Keratinocyte (primary cell): ENCODE measurements at regions not wholly inside any gene's neighbourhood (a gene's known extent, or its start where the extent isn't known, plus 50 kb on each side); places are given as distances from the start of the nearest gene placed in this dataset.

Source experiments
- DNase-seq: peaks from one replicate; pipeline ENCODE4 v3.0.0-alpha.2; 2011; ENCODE audit warnings: low read depth, missing footprints, low spot score
- FAIRE-seq: peaks from 2 replicates; lab custom pipeline; 2011; peaks lifted over from hg19 to GRCh38; lab: Jason Lieb, UNC
- H2AFZ ChIP-seq: 2 replicates; pipeline ENCODE4 v1.6.0; 2012; ENCODE audit warnings: low read length, control low read depth, inconsistent platforms; ENCODE audit not compliant: control insufficient read depth
- H3K27ac ChIP-seq: 2 replicates; pipeline ENCODE4 v1.5.1; 2011; ENCODE audit warnings: low read length; ENCODE audit not compliant: control insufficient read depth, insufficient read depth
- H3K27me3 ChIP-seq: 3 replicates; pipeline ENCODE4 v1.6.0; 2011; ENCODE audit warnings: low read length; ENCODE audit not compliant: control insufficient read depth, insufficient read depth; ENCODE audit errors: extremely low read depth
- H3K36me3 ChIP-seq, 2 experiments: 2 replicates in 1 of 2; 3 replicates in 1 of 2; pipeline ENCODE4 v1.5.1; 2011; ENCODE audit warnings: low read length in 2 of 2, mild to moderate bottlenecking in 1 of 2; ENCODE audit not compliant: control insufficient read depth in 2 of 2, insufficient read depth in 2 of 2; ENCODE audit errors: extremely low read depth in 1 of 2
- H3K4me1 ChIP-seq: 3 replicates; pipeline ENCODE4 v1.5.1; 2011; ENCODE audit warnings: low read length; ENCODE audit not compliant: control insufficient read depth, insufficient read depth; ENCODE audit errors: extremely low read depth
- H3K4me2 ChIP-seq: 3 replicates; pipeline ENCODE4 v1.6.0; 2011; ENCODE audit warnings: low read depth, low read length; ENCODE audit not compliant: control insufficient read depth, insufficient read depth; ENCODE audit errors: extremely low read depth
- H3K4me3 ChIP-seq, 3 experiments: fragments of 200-600 bp in 1 of 3; sonication (generic) in 1 of 3; 2 replicates in 2 of 3; 3 replicates in 1 of 3; pipeline ENCODE4 v1.5.1; 2011 to 2016; ENCODE audit warnings: low read length in 3 of 3, mild to moderate bottlenecking in 3 of 3, control low read depth in 2 of 3, inconsistent platforms in 1 of 3, low read depth in 1 of 3, mixed read lengths in 1 of 3, mixed run types in 1 of 3, moderate library complexity in 1 of 3; ENCODE audit not compliant: control insufficient read depth in 2 of 3, insufficient read depth in 2 of 3; ENCODE audit errors: extremely low read depth in 1 of 3
- H3K79me2 ChIP-seq: 2 replicates; pipeline ENCODE4 v1.6.0; 2012; ENCODE audit warnings: low read length; ENCODE audit not compliant: control insufficient read depth, insufficient read depth
- H3K9ac ChIP-seq: 3 replicates; pipeline ENCODE4 v1.6.0; 2011; ENCODE audit warnings: low read length; ENCODE audit not compliant: control insufficient read depth, insufficient read depth; ENCODE audit errors: extremely low read depth
- H3K9me1 ChIP-seq: 3 replicates; pipeline ENCODE4 v1.6.0; 2011; ENCODE audit warnings: low read length; ENCODE audit not compliant: control insufficient read depth, insufficient read depth; ENCODE audit errors: extremely low read depth
- H3K9me3 ChIP-seq: 2 replicates; pipeline ENCODE4 v1.5.1; 2012; ENCODE audit warnings: low read depth, low read length; ENCODE audit not compliant: control insufficient read depth
- H4K20me1 ChIP-seq: 3 replicates; pipeline ENCODE4 v1.6.0; 2011; ENCODE audit warnings: low read length; ENCODE audit not compliant: control insufficient read depth, insufficient read depth; ENCODE audit errors: extremely low read depth
- EZH2 ChIP-seq: IDR thresholded peaks from one replicate; pipeline ENCODE4 v1.6.1; 2012; ENCODE audit warnings: inconsistent platforms, mild to moderate bottlenecking, low read length, moderate library complexity
- dilution Hi-C: fragments of 300-500 bp; cut with MboI; formaldehyde crosslinking; loops from one replicate; pipeline ENCODE4 v1.7.0; 2020; ENCODE audit warnings: low sequenced_read_pairs; ENCODE audit not compliant: extremely low pct_ligation_motif_present
- TF ChIP-seq, protein P1 (sequence below), 3 experiments: IDR thresholded peaks in 1 of 3; conservative IDR thresholded peaks in 1 of 3; optimal IDR thresholded peaks in 1 of 3; 2 replicates in 2 of 3; 3 replicates in 1 of 3; pipeline versions ENCODE3 to v1.5.1; 2011; ENCODE audit warnings: low read length in 3 of 3, mild to moderate bottlenecking in 3 of 3, moderate library complexity in 2 of 3, control low read depth in 1 of 3, inconsistent platforms in 1 of 3; ENCODE audit not compliant: insufficient read depth in 2 of 3; ENCODE audit errors: extremely low read depth in 1 of 3

DNA sequence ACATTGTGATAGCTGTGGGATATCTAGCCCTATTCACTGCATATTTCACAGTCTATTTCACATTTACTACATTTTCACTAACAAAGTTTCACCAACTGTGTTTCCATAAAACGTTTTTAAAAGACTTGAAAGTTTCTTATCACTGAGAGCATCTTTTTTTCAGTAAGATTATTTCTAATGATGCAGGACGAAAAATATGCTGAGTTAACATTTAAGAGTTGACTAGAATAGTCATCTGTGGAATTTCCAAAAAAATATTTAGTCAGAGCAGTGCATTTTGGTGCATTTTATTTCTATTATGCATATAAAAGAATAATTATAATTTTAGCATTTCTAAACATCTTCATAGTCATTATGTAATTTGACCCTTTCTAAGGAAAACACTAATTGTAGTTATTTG is 143.8 kb upstream of the CLEC14A start:
- FAIRE-seq = no peak
- H3K79me2 ChIP-seq = no peaks in the 10 kb centered on the region
- H3K36me3 ChIP-seq = no peaks in the 10 kb centered on the region
- dilution Hi-C loops = no loop called here
- H2AFZ ChIP-seq = no peak overlapping the region
- DNase-seq = no peak
- peaks cover 6% of the 10 kb centered on the region for H3K4me1 ChIP-seq
- H3K9ac ChIP-seq = no peak overlapping the region
- H3K9me3 ChIP-seq = no peaks in the 10 kb centered on the region
- H3K4me3 ChIP-seq = no peak overlapping the region
- no peaks in the 10 kb centered on the region for H4K20me1 ChIP-seq
- H3K9me1 ChIP-seq = no peaks in the 10 kb centered on the region
- no peak overlapping the region for H3K4me2 ChIP-seq
- TF ChIP-seq EZH2 = no peak
- TF ChIP-seq, protein P1, sequence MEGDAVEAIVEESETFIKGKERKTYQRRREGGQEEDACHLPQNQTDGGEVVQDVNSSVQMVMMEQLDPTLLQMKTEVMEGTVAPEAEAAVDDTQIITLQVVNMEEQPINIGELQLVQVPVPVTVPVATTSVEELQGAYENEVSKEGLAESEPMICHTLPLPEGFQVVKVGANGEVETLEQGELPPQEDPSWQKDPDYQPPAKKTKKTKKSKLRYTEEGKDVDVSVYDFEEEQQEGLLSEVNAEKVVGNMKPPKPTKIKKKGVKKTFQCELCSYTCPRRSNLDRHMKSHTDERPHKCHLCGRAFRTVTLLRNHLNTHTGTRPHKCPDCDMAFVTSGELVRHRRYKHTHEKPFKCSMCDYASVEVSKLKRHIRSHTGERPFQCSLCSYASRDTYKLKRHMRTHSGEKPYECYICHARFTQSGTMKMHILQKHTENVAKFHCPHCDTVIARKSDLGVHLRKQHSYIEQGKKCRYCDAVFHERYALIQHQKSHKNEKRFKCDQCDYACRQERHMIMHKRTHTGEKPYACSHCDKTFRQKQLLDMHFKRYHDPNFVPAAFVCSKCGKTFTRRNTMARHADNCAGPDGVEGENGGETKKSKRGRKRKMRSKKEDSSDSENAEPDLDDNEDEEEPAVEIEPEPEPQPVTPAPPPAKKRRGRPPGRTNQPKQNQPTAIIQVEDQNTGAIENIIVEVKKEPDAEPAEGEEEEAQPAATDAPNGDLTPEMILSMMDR (optimal IDR thresholded peaks at IDR 0.05 in 1 of 3, IDR thresholded peaks at IDR 0.05 in 1 of 3, conservative IDR thresholded peaks at IDR 0.05 in 1 of 3; ENCODE audit: extremely low read depth in 1 of 3, insufficient read depth in 2 of 3, low read length in 3 of 3) = no peak
- H3K27me3 ChIP-seq = no peaks in the 10 kb centered on the region
- no peak overlapping the region for H3K27ac ChIP-seq

DNA sequence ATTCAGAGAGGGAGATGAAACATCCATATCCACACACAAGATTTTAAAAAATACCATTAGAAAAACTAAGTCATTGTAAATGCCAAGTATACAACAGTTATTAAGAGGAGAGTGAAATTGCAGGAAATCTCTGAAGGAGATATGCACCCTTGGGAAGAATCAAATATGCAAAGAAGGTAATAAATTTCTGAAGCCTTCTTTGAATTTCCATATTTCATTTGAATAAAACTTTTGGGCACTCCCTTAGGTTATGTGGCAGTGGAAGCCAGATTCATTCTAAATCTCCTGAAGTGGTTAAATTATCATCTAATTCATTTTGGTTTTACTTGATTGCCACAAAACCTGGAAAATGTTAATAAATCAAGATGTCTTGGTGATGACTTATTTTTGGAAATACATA is 138.9 kb upstream of the CLEC14A start:
- Histone ChIP-seq H3K27ac (no peak overlapping the region), H2AFZ (no peak overlapping the region), H3K9ac (no peak overlapping the region), H3K4me2 (no peak overlapping the region), H3K27me3 (no peaks in the 10 kb centered on the region), H3K9me1 (no peaks in the 10 kb centered on the region), H3K4me3 (no peak overlapping the region), H3K4me1 (no peaks in the 10 kb centered on the region), H4K20me1 (no peaks in the 10 kb centered on the region), H3K36me3 (no peaks in the 10 kb centered on the region), H3K79me2 (no peaks in the 10 kb centered on the region), H3K9me3 (no peaks in the 10 kb centered on the region)
- DNase-seq = no peak
- dilution Hi-C loops = no loop called here
- no peak for TF ChIP-seq EZH2
- TF ChIP-seq, protein P1 (optimal IDR thresholded peaks at IDR 0.05 in 1 of 3, IDR thresholded peaks at IDR 0.05 in 1 of 3, conservative IDR thresholded peaks at IDR 0.05 in 1 of 3; ENCODE audit: extremely low read depth in 1 of 3, insufficient read depth in 2 of 3, low read length in 3 of 3) = no peak
- FAIRE-seq = no peak
